HG02885 (cell line): ENCODE measurements at regions not wholly inside any gene's neighbourhood (a gene's known extent, or its start where the extent isn't known, plus 50 kb on each side); places are given as distances from the start of the nearest gene placed in this dataset.

ENCODE experiments used
- ATAC-seq: cut with Tn5 transposase; IDR thresholded peaks from one replicate; pipeline ENCODE4 v1.9.1; 2021; ENCODE audit warnings: mild to moderate bottlenecking; ENCODE audit not compliant: unreplicated experiment, poor library complexity

- ATAC-seq: no peak
Observed at GRCh38 chr5:31137676-31138075, 55.8 kb upstream of the CDH6 start.

- no peak for ATAC-seq
Observed at GRCh38 chr5:31135542-31135941, 57.9 kb upstream of the CDH6 start.

GRCh38 chr5:31133488-31133887 is 60.0 kb upstream of the CDH6 start:
- ATAC-seq: no peak

GRCh38 chr5:31131381-31131891 is 62.0 kb upstream of the CDH6 start:
- no peak for ATAC-seq

- ATAC-seq: no peak
Observed at GRCh38 chr5:31130676-31131075, 62.8 kb upstream of the CDH6 start.

GRCh38 chr5:31124651-31125305 is 68.7 kb upstream of the CDH6 start:
- no peak for ATAC-seq

GRCh38 chr5:31124026-31124425 is 69.5 kb upstream of the CDH6 start:
- no peak for ATAC-seq

GRCh38 chr5:31122998-31123951 is 70.2 kb upstream of the CDH6 start:
- ATAC-seq: no peak

- no peak for ATAC-seq
Observed at GRCh38 chr5:31121224-31121623, 72.3 kb upstream of the CDH6 start.

- ATAC-seq: no peak
Observed at GRCh38 chr5:31120642-31120948, 72.9 kb upstream of the CDH6 start.

GRCh38 chr5:31119938-31120641 is 73.4 kb upstream of the CDH6 start:
- ATAC-seq: no peak

- no peak for ATAC-seq
Observed at GRCh38 chr5:31116466-31117031, 76.9 kb upstream of the CDH6 start.

- ATAC-seq: no peak
Observed at GRCh38 chr5:31114817-31115216, 78.7 kb upstream of the CDH6 start.

GRCh38 chr5:31113666-31114350 is 79.7 kb upstream of the CDH6 start:
- no peak for ATAC-seq

GRCh38 chr5:31113101-31113500 is 80.4 kb upstream of the CDH6 start:
- no peak for ATAC-seq

- no peak for ATAC-seq
Observed at GRCh38 chr5:31107091-31107518, 86.4 kb upstream of the CDH6 start.

- ATAC-seq: no peak
Observed at GRCh38 chr5:31106691-31107090, 86.8 kb upstream of the CDH6 start.

GRCh38 chr5:31106278-31106677 is 87.2 kb upstream of the CDH6 start:
- no peak for ATAC-seq

GRCh38 chr5:31104775-31105174 is 88.7 kb upstream of the CDH6 start:
- ATAC-seq: no peak

- ATAC-seq: no peak
Observed at GRCh38 chr5:31100781-31101310, 92.6 kb upstream of the CDH6 start.
